Embryonic facial prominence (tissue), 1 donor: ENCODE measurements at regions not wholly inside any gene's neighbourhood (a gene's known extent, or its start where the extent isn't known, plus 50 kb on each side); places are given as distances from the start of the nearest gene placed in this dataset.
"Not testable (repeated sequence)": the region's sequence is repeated elsewhere in the genome, so short reads cannot be mapped to it uniquely, and the experiment has no call there.

ENCODE experiments used
- DNase-seq: peaks from one replicate; pipeline ENCODE4 v3.0.0-alpha.2; 2016; ENCODE audit errors: extremely low spot score

DNA sequence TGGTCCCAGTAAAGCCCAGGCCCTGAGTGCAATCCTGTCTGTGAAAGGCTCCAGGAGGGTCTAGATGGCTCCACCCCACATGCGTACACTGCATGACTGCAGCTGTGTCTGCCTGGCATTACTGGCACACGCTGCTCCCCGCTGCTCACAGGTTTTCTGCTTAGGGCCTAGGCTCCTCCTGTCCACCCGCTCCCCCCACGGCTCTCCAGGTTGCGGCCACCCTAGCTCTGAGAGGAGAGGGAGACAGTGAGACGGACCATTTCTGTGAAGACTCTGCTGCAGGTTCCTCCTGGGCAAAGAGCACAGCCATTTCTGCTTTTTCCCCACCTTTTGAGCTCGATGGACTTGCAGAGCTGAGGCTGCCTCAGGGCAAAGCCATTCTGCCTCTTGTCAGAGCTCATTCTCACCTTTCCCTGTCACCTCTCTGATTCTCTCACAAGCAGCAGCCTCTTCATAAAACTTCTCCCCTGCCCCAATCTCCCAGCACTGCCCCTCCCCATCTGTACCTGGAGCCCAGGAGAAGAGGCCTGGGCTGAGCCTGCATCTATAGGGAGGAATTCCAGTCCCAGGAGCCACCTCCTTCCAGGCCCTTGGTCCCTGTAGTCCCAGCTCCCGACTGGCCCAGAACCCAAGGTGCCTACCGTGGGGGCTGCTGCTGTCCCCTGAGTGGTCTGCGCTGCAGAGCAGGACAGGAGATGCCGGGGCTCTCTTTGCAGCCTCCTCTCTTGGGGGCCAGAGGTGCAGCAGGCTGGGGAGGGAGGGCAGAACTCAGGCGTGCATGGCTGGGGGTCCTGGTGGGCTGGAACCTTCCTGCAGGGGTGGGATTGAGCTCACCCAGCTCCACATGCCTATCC is 433.7 kb upstream of the B3GAT1 start:
- DNase-seq = no peak

DNA sequence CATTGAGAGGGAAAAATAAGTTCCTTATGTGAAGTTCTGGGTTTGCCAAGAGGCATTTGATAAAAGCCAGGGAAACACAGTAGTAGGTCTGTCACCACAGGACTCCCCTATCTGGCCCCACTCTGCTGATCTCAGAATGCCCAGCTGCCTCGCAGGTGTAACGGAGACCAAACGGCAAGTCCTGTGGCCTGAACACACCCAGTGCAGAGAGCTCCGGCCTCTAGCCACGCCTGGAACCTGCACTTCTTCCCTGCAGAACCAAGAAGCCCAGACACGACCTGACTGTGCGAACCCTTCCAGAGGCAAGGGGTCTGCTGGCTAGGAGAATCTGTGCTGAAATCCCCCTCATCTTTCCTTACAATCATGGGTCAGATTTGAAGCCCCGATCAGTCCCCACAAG is 432.8 kb upstream of the B3GAT1 start:
- DNase-seq = no peak

GRCh38 chr11:134843735-134844134 is 431.7 kb upstream of the B3GAT1 start:
- no peak for DNase-seq

- no peak for DNase-seq
Observed at GRCh38 chr11:134843020-134843419, 431.0 kb upstream of the B3GAT1 start.

DNA sequence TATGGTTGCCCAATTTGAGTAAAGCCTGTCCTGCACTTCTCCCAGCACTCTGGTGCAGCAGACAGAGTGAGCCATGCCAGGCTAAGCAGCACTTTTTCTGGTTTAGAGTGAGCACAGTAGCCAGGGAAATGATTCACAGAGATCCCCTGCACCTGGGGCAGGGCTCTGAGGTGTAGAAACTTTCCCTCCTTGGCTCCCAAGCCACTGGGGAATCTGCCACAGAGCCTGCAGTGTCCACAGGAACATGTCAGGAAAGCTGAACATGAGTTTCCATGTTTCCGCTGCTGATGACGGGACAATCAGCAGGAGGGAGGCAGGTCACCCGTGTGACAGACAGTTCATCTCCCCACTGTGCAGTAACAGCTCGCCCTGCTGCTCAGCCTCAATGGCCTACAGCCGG is 429.9 kb upstream of the B3GAT1 start:
- no peak for DNase-seq

- no peak for DNase-seq
Observed at GRCh38 chr11:134841411-134841810, 429.4 kb upstream of the B3GAT1 start.

GRCh38 chr11:134840945-134841344 is 428.9 kb upstream of the B3GAT1 start:
- DNase-seq = no peak

- not testable (repeated sequence) for DNase-seq
Observed at GRCh38 chr11:134840165-134840564, 428.1 kb upstream of the B3GAT1 start.

GRCh38 chr11:134838708-134839107 is 426.7 kb upstream of the B3GAT1 start:
- no peak for DNase-seq

- no peak for DNase-seq
Observed at GRCh38 chr11:134837887-134838232, 425.8 kb upstream of the B3GAT1 start.

GRCh38 chr11:134837166-134837886 is 425.3 kb upstream of the B3GAT1 start:
- no peak for DNase-seq

- DNase-seq = no peak
Observed at GRCh38 chr11:134836561-134836960, 424.5 kb upstream of the B3GAT1 start.

GRCh38 chr11:134835561-134835960 is 423.5 kb upstream of the B3GAT1 start:
- DNase-seq = no peak

GRCh38 chr11:134830312-134830711 is 418.3 kb upstream of the B3GAT1 start:
- no peak for DNase-seq

DNA sequence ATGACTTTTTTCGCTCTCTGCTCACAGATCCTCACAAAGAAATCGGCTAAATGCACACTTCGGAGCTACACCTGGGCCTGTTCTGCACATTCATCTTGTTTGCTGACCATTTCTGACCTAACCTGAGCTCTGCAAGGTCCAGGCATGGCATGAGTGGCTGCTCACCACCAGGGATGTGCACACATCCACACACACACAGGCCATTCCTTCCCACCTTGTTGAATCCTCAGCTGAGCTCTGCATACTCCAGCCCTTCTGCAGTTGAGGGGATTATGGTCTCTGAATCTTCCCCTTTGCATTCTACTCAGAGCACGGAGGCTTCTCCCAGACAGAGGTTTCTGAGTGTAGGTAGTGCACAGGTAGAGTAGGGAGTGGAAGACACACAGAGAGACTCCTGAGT is 411.9 kb upstream of the B3GAT1 start:
- no peak for DNase-seq

- no peak for DNase-seq
Observed at GRCh38 chr11:134822897-134823296, 410.9 kb upstream of the B3GAT1 start.

DNA sequence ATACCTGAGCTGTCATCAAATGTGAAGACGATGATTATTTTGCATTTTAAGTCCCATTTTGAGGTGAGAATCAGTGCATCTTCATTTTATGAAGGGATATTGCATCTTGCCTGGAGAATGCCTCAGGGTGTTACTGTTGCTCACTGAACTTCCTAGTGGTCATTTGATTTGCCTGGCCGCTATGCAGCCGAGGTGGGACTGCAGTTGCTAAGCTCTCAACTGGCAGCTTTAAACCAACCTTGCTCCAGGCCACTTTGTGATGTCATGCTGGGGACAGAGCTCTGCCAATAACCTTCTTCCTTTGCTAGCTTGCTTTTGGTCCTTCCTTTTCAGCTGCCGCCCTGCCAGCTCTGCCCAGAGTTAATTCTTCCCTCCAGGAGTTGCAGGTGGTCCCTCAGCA is 409.4 kb upstream of the B3GAT1 start:
- no peak for DNase-seq

DNA sequence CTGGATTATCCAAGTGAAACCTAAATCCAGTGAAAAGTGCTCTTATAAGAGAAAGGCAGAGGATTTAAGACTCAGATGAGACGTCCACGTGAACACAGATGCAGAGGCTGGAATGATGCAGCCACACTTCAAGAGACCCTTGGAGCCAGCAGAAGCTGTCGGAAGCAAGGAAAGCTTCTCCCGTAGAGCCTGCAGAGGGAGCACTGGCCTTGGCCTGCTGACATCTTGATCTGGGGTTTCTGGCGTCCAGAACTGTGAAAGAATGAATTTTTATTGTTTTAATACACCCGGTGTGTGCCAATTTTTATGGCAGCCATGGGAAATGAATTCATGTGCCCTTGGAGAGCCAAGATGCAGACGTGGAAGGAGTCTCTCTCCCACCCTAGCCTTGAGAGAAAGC is 407.0 kb upstream of the B3GAT1 start:
- no peak for DNase-seq

DNA sequence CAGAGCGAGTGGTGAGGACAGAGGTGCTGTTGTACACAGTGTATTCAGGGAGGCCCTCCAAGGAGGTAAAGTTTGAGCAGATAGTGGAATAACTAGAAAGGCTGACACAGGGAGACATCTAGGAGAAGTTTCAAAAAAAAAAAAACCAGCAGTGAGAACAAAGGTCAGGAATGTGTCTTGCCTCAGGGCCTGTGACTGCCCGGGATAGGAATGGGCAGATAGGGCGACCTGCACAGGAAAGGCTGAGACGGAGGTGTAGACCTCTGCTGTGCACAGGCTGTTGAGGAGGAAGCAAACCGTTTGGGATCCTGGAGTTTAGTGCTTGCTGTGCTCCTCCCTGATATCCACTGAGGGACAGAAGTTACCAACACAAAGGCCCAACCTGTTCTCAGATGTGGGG is 406.5 kb upstream of the B3GAT1 start:
- DNase-seq = no peak

- no peak for DNase-seq
Observed at GRCh38 chr11:134815404-134815803, 403.4 kb upstream of the B3GAT1 start.

DNA sequence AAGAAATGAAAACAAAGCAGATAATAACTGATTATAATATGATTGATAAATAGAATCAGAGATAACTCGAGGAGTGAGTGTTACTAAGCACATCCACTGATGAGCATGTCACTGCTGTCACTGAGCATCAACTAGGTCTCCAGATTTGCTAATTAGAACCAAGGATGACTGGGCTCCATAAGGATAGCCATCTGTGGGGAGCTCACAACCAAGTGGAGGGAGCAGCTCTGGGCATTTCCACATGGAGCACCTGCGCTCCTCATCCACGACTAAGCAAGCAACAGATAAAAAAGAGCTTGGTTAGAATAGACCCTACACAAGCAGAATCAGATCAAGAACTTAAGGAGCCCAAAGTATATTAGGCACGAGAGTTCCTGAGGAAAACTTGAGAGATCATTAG is 396.0 kb upstream of the B3GAT1 start:
- DNase-seq = no peak

DNA sequence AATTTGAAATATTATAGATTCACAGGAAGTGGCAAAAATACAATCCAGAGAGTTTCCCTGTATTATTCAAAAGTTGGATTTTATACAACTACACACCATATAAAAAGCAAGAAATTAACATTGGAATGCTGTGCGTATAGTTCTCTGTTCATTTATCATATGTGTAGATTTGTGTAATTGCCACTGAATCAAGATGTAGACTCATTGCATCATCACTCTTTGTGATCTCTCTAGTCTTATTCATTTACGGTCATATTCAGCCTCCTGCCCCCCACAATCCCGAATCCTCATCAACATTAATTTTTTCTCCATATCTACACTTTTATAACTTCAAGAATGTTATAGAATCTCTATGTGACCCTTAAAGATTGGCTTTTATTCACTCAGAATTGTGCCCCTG is 390.6 kb upstream of the B3GAT1 start:
- DNase-seq = no peak

- DNase-seq = no peak
Observed at GRCh38 chr11:134802116-134802515, 390.1 kb upstream of the B3GAT1 start.
